H1 (cell line): ENCODE measurements at regions not wholly inside any gene's neighbourhood (a gene's known extent, or its start where the extent isn't known, plus 50 kb on each side); places are given as distances from the start of the nearest gene placed in this dataset.

Experiments used
- CTCF ChIA-PET: fragments of 300-600 bp; sonication (Branson Sonifier 250); formaldehyde crosslinking; loops from one replicate; lab custom pipeline; 2021; ENCODE audit not compliant: partially characterized antibody; lab: Charles Lee
- POLR2A ChIA-PET: fragments of 300-600 bp; sonication (Branson Sonifier 250); formaldehyde crosslinking; loops from one replicate; lab custom pipeline; 2021; ENCODE audit warnings: inconsistent platforms; ENCODE audit not compliant: partially characterized antibody; lab: Charles Lee
- DNase-seq, 2 experiments: peaks; one replicate each; pipeline versions ENCODE4 v3.0.0 to v3.0.0-alpha.2; 2010 to 2022; ENCODE audit warnings: low spot score in 2 of 2, low read depth in 1 of 2, mixed read lengths in 1 of 2
- FAIRE-seq: peaks from 2 replicates; lab custom pipeline; 2011; peaks lifted over from hg19 to GRCh38; lab: Jason Lieb, UNC
- H2AFZ ChIP-seq: 2 replicates; pipeline ENCODE4 v1.8.1; 2012; ENCODE audit warnings: low read length, inconsistent platforms
- H2AK5ac ChIP-seq: 2 replicates; pipeline ENCODE4 v1.6.1; 2013; ENCODE audit warnings: low read depth, low read length
- H2BK120ac ChIP-seq: replicated peaks from 2 replicates; pipeline ENCODE3; 2013; ENCODE audit warnings: low read depth, low read length, inconsistent platforms
- H2BK12ac ChIP-seq: 2 replicates; pipeline ENCODE4 v1.6.1; 2013; ENCODE audit warnings: low read depth, low read length
- H2BK15ac ChIP-seq: 2 replicates; pipeline ENCODE4 v1.6.1; 2013; ENCODE audit warnings: low read length
- H2BK20ac ChIP-seq: 2 replicates; pipeline ENCODE4 v1.6.1; 2013; ENCODE audit warnings: low read length
- H2BK5ac ChIP-seq: 2 replicates; pipeline ENCODE4 v1.6.1; 2013; ENCODE audit warnings: low read depth, low read length
- H3K14ac ChIP-seq: 2 replicates; pipeline ENCODE4 v1.6.1; 2013; ENCODE audit warnings: inconsistent platforms; ENCODE audit not compliant: insufficient read length
- H3K18ac ChIP-seq: 2 replicates; pipeline ENCODE4 v1.6.1; 2013; ENCODE audit warnings: low read length; ENCODE audit errors: extremely low read depth
- H3K23ac ChIP-seq: 2 replicates; pipeline ENCODE4 v1.6.1; 2013; ENCODE audit warnings: inconsistent platforms; ENCODE audit not compliant: insufficient read length
- H3K23me2 ChIP-seq: 2 replicates; pipeline ENCODE4 v1.6.1; 2013; ENCODE audit warnings: low read depth, low read length
- H3K27ac ChIP-seq: 2 replicates; pipeline ENCODE4 v1.6.1; 2011; ENCODE audit warnings: low read depth, low read length, inconsistent platforms
- H3K27me3 ChIP-seq, 4 experiments: replicated peaks in 1 of 4; 1 replicate in 1 of 4; 2 replicates in 3 of 4; pipeline versions ENCODE4 v1.6.1 to v1.8.1; 2011 to 2013; ENCODE audit warnings: low read length in 3 of 4, mild to moderate bottlenecking in 3 of 4, inconsistent platforms in 2 of 4, mixed read lengths in 2 of 4, moderate library complexity in 1 of 4; ENCODE audit not compliant: control insufficient read depth in 3 of 4, insufficient read depth in 3 of 4; ENCODE audit errors: extremely low read depth in 1 of 4
- H3K36me3 ChIP-seq, 4 experiments: 2 replicates each; pipeline versions ENCODE4 v1.6.1 to v1.8.1; 2011 to 2013; ENCODE audit warnings: mild to moderate bottlenecking in 4 of 4, low read length in 3 of 4, moderate library complexity in 2 of 4, control low read depth in 1 of 4, inconsistent platforms in 1 of 4; ENCODE audit not compliant: insufficient read depth in 4 of 4, control insufficient read depth in 2 of 4
- H3K4ac ChIP-seq: replicated peaks from 2 replicates; pipeline ENCODE3; 2013; ENCODE audit warnings: low read length, low read depth, mixed read lengths, inconsistent platforms; ENCODE audit not compliant: insufficient read length
- H3K4me1 ChIP-seq, 4 experiments: replicated peaks in 1 of 4; 1 replicate in 1 of 4; 2 replicates in 3 of 4; pipeline versions ENCODE4 v1.6.1 to v1.8.1; 2011 to 2013; ENCODE audit warnings: low read length in 3 of 4, inconsistent platforms in 2 of 4, mixed read lengths in 1 of 4; ENCODE audit not compliant: insufficient read depth in 4 of 4, control insufficient read depth in 3 of 4
- H3K4me2 ChIP-seq, 2 experiments: 2 replicates each; pipeline versions ENCODE4 v1.6.1 to v1.8.1; 2011 to 2013; ENCODE audit warnings: low read depth in 2 of 2, low read length in 2 of 2, control low read depth in 1 of 2, inconsistent platforms in 1 of 2, mild to moderate bottlenecking in 1 of 2; ENCODE audit not compliant: insufficient read depth in 1 of 2
- H3K4me3 ChIP-seq, 4 experiments: fragments of 200-600, 300-600 bp in 1 of 4; sonication (generic), shearing (Covaris generic), sonication (Bioruptor Twin) in 1 of 4; 2 replicates each; pipeline versions ENCODE4 v1.5.1 to v1.8.1; 2011 to 2016; ENCODE audit warnings: low read length in 4 of 4, low read depth in 3 of 4, control low read depth in 2 of 4, inconsistent platforms in 2 of 4, mild to moderate bottlenecking in 2 of 4, mixed read lengths in 1 of 4, moderate library complexity in 1 of 4; ENCODE audit not compliant: insufficient read depth in 2 of 4; ENCODE audit errors: extremely low read depth in 1 of 4
- H3K56ac ChIP-seq: replicated peaks from 2 replicates; pipeline ENCODE3; 2013; ENCODE audit warnings: low read depth, mild to moderate bottlenecking, mixed read lengths, low read length, inconsistent platforms; ENCODE audit not compliant: insufficient read length
- H3K79me1 ChIP-seq: 2 replicates; pipeline ENCODE4 v1.6.1; 2013; ENCODE audit warnings: low read depth, low read length, control low read depth
- H3K79me2 ChIP-seq, 2 experiments: 2 replicates each; pipeline versions ENCODE4 v1.6.1 to v1.8.1; 2012 to 2013; ENCODE audit warnings: low read length in 2 of 2, mild to moderate bottlenecking in 2 of 2, inconsistent platforms in 1 of 2; ENCODE audit not compliant: insufficient read depth in 2 of 2, control insufficient read depth in 1 of 2
- H3K9ac ChIP-seq, 4 experiments: replicated peaks in 1 of 4; 1 replicate in 1 of 4; 2 replicates in 3 of 4; pipeline versions ENCODE4 v1.6.1 to v1.8.1; 2011 to 2013; ENCODE audit warnings: low read depth in 3 of 4, low read length in 3 of 4, control low read depth in 2 of 4, mild to moderate bottlenecking in 2 of 4, moderate library complexity in 2 of 4, inconsistent platforms in 1 of 4; ENCODE audit errors: extremely low read depth in 1 of 4
- H3K9me3 ChIP-seq, 2 experiments: 2 replicates each; pipeline versions ENCODE4 v1.6.1 to v1.8.1; 2012 to 2013; ENCODE audit warnings: mild to moderate bottlenecking in 2 of 2, moderate library complexity in 2 of 2, control low read depth in 1 of 2, inconsistent platforms in 1 of 2, low read depth in 1 of 2, low read length in 1 of 2, mixed read lengths in 1 of 2; ENCODE audit not compliant: insufficient read depth in 2 of 2
- H4K20me1 ChIP-seq, 2 experiments: replicated peaks in 1 of 2; 2 replicates each; pipeline versions ENCODE3 to v1.8.1; 2011 to 2013; ENCODE audit warnings: inconsistent platforms in 2 of 2, low read length in 2 of 2, mild to moderate bottlenecking in 1 of 2; ENCODE audit not compliant: insufficient read depth in 2 of 2, control insufficient read depth in 1 of 2
- H4K5ac ChIP-seq: 2 replicates; pipeline ENCODE4 v1.6.1; 2013; ENCODE audit warnings: low read length, low read depth, mixed read lengths, inconsistent platforms; ENCODE audit not compliant: insufficient read length
- H4K8ac ChIP-seq: 2 replicates; pipeline ENCODE4 v1.8.0; 2013; ENCODE audit warnings: mild to moderate bottlenecking, moderate library complexity, low read length, inconsistent platforms; ENCODE audit not compliant: insufficient read depth; ENCODE audit errors: extremely low read depth
- H4K91ac ChIP-seq: replicated peaks from 2 replicates; pipeline ENCODE3; 2013; ENCODE audit warnings: low read length, mixed read lengths, inconsistent platforms; ENCODE audit not compliant: insufficient read length
- BCL11A ChIP-seq, 2 experiments: IDR thresholded peaks; one replicate each; pipeline ENCODE4 v1.6.1; 2011; ENCODE audit warnings: low read depth in 2 of 2, low read length in 2 of 2, mild to moderate bottlenecking in 2 of 2
- CHD1 ChIP-seq: IDR thresholded peaks from 2 replicates; pipeline ENCODE4 v1.6.1; 2012; ENCODE audit warnings: low read depth, low read length, improper control_type of control experiment
- RNF2 ChIP-seq: fragments of 200-900, 300-1000 bp; sonication (generic); IDR thresholded peaks from 2 replicates; pipeline ENCODE4 v1.7.1; 2016; ENCODE audit warnings: borderline replicate concordance, low read depth, mild to moderate bottlenecking, antibody characterized with exemption, low read length; ENCODE audit not compliant: poor library complexity, severe bottlenecking; ENCODE audit errors: missing control alignments
- WGBS, 2 experiments: shearing (Covaris generic) in 1 of 2; methylation state at CpG; one replicate each; pipeline versions ENCODE4 v1.1.6 to v1.1.7; 2013 to 2015; ENCODE audit warnings: low lambda C conversion rate in 2 of 2, mixed read lengths in 2 of 2, inconsistent platforms in 1 of 2, low coverage in 1 of 2, missing lambda C conversion rate in 1 of 2; ENCODE audit not compliant: insufficient replicate concordance in 2 of 2, insufficient coverage in 1 of 2, insufficient read length in 1 of 2; ENCODE audit errors: extremely low coverage in 1 of 2, missing lambda C conversion rate in 1 of 2; 5-methylcytosine and 5-hydroxymethylcytosine counted together
- TF ChIP-seq, protein P1 (sequence below): IDR thresholded peaks from 2 replicates; pipeline ENCODE4 v1.6.1; 2012; ENCODE audit warnings: low read length, inconsistent platforms

DNA sequence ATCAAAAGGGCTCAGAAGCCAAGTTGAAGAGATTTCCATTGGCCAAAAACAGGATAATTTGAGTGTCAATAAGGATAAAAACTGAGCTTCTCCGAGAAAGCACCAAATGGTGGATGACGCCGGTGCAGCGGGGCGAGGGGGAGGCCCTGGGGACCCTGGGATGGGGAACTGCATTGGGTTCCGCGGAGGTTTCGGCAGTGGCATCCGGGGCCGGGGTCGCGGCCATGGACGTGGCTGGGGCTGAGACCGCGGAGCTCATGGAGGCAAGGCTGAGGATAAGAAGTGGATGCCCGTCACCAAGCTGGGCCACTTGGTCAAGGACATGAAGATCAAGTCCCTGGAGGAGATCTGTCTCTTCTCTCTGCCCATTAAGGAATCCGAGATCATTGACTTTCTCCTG, 97.2 kb downstream of the DMRTA2 start:
- CTCF ChIA-PET = interaction anchor here (0.6 to 2.1 kb wide), 2 partner anchors 8 to 141 kb away, joined by 3 to 6 read pairs; no protein-coding TSS in a partner anchor
- no peak for TF ChIP-seq CHD1
- TF ChIP-seq, protein P1, sequence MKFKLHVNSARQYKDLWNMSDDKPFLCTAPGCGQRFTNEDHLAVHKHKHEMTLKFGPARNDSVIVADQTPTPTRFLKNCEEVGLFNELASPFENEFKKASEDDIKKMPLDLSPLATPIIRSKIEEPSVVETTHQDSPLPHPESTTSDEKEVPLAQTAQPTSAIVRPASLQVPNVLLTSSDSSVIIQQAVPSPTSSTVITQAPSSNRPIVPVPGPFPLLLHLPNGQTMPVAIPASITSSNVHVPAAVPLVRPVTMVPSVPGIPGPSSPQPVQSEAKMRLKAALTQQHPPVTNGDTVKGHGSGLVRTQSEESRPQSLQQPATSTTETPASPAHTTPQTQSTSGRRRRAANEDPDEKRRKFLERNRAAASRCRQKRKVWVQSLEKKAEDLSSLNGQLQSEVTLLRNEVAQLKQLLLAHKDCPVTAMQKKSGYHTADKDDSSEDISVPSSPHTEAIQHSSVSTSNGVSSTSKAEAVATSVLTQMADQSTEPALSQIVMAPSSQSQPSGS = no peak
- TF ChIP-seq RNF2 = no peak
- TF ChIP-seq BCL11A (IDR thresholded peaks at IDR 0.05; ENCODE audit: low read depth in 2 of 2, low read length in 2 of 2) = no peak

More for the DNA sequence above, 97.2 kb downstream of the DMRTA2 start:
- H3K9ac ChIP-seq = no peak overlapping the region
- no peaks in the 10 kb centered on the region for H4K20me1 ChIP-seq
- H2BK15ac ChIP-seq = no peak overlapping the region
- no peak overlapping the region for H3K4me2 ChIP-seq
- H4K91ac ChIP-seq = no peak overlapping the region
- H4K5ac ChIP-seq = no peak overlapping the region
- H2BK5ac ChIP-seq = no peak overlapping the region
- no peak overlapping the region for H3K14ac ChIP-seq
- no peaks in the 10 kb centered on the region for H3K23me2 ChIP-seq
- H3K4ac ChIP-seq = no peak overlapping the region
- H3K4me3 ChIP-seq = no peak overlapping the region
- H2BK120ac ChIP-seq = no peak overlapping the region
- H2BK20ac ChIP-seq = no peak overlapping the region
- 95% methylated on average over 7 of the region's 17 CpGs; no CpG with 5 or more reads in 1 of the 2 experiments for WGBS, 2 experiments
- H2AFZ ChIP-seq = no peak overlapping the region
- no peaks in the 10 kb centered on the region for H3K79me2 ChIP-seq
- H3K27ac ChIP-seq = no peak overlapping the region
- no peaks in the 10 kb centered on the region for H3K79me1 ChIP-seq
- no peak overlapping the region for H3K18ac ChIP-seq
- H3K27me3 ChIP-seq = no peaks in the 10 kb centered on the region
- no peak overlapping the region for H3K56ac ChIP-seq
- H3K36me3 ChIP-seq = no peaks in the 10 kb centered on the region
- no peak overlapping the region for H2BK12ac ChIP-seq
- no peaks in the 10 kb centered on the region for H3K4me1 ChIP-seq
- DNase-seq (no peak), FAIRE-seq (no peak)
- no peak overlapping the region for H3K23ac ChIP-seq
- H2AK5ac ChIP-seq = no peak overlapping the region
- POLR2A ChIA-PET = no interaction called here
- peaks cover 0 to 4% of the 10 kb centered on the region in 2 experiments; a peak in 1 of 4 replicates for H3K9me3 ChIP-seq
- H4K8ac ChIP-seq = no peak overlapping the region
